GM12878 (cell line): ENCODE measurements at regions not wholly inside any gene's neighbourhood (a gene's known extent, or its start where the extent isn't known, plus 50 kb on each side); places are given as distances from the start of the nearest gene placed in this dataset.

Source experiments
- ATAC-seq: fragments of 200-7000 bp; cut with Tn5 transposase; 3 replicates; pipeline ENCODE4 v1.9.1; 2020; ENCODE audit warnings: mild to moderate bottlenecking, moderate library complexity
- BruUV-seq: library from RNA; stranded (reverse); fragments of 400-500 nt; replicated peaks from 2 replicates; lab custom pipeline; 2021; lab: Mats Ljungman, UMichigan
- CTCF ChIA-PET: fragments of 300-600 bp; sonication (Branson Sonifier 250); formaldehyde crosslinking; extraction: SDS; loops from one replicate; lab custom pipeline; 2021; ENCODE audit warnings: inconsistent platforms; lab: Yijun Ruan, JAX
- POLR2A ChIA-PET: fragments of 350-600 bp; formaldehyde crosslinking; extraction: SDS; loops from one replicate; lab custom pipeline; 2021; ENCODE audit warnings: inconsistent platforms; lab: Charles Lee
- RAD21 ChIA-PET: fragments of 300-600 bp; sonication (Branson Sonifier 250); formaldehyde crosslinking; loops from one replicate; lab custom pipeline; 2023; ENCODE audit warnings: antibody characterized with exemption; ENCODE audit not compliant: unreplicated experiment; lab: Charles Lee
- SMC1A ChIA-PET: fragments of 300-600 bp; sonication (Branson Sonifier 250); formaldehyde crosslinking; loops from one replicate; lab custom pipeline; 2023; ENCODE audit not compliant: unreplicated experiment, uncharacterized antibody; lab: Charles Lee
- DNase-seq: peaks from one replicate; pipeline ENCODE4 v3.0.0-alpha.2; 2011; ENCODE audit warnings: low read depth, low spot score
- FAIRE-seq: peaks from 3 replicates; lab custom pipeline; 2011; peaks lifted over from hg19 to GRCh38; lab: Jason Lieb, UNC
- H2AFZ ChIP-seq: 2 replicates; pipeline ENCODE4 v1.6.0; 2011; ENCODE audit warnings: low read depth, low read length, control low read depth; ENCODE audit not compliant: control insufficient read depth
- H3K27ac ChIP-seq: 2 replicates; pipeline ENCODE4 v1.5.1; 2011; ENCODE audit warnings: control low read depth; ENCODE audit not compliant: control insufficient read depth, insufficient read depth
- H3K27me3 ChIP-seq, 2 experiments: replicated peaks in 1 of 2; 2 replicates each; pipeline versions ENCODE4 v1.6.0 to v1.6.1; 2011; ENCODE audit warnings: low read length in 1 of 2; ENCODE audit not compliant: control insufficient read depth in 2 of 2, insufficient read depth in 2 of 2
- H3K36me3 ChIP-seq, 2 experiments: 2 replicates each; pipeline ENCODE4 v1.5.1; 2011; ENCODE audit warnings: low read length in 1 of 2; ENCODE audit not compliant: control insufficient read depth in 2 of 2, insufficient read depth in 2 of 2
- H3K4me1 ChIP-seq: 2 replicates; pipeline ENCODE4 v1.6.1; 2011; ENCODE audit warnings: mild to moderate bottlenecking, low read length, moderate library complexity, mixed read lengths; ENCODE audit not compliant: control insufficient read depth, insufficient read depth
- H3K4me2 ChIP-seq: 2 replicates; pipeline ENCODE4 v1.6.0; 2011; ENCODE audit warnings: control low read depth; ENCODE audit not compliant: control insufficient read depth, insufficient read depth
- H3K4me3 ChIP-seq: fragments of 200-600 bp; sonication (generic); 2 replicates; pipeline ENCODE4 v1.5.1; 2016
- H3K79me2 ChIP-seq: 2 replicates; pipeline ENCODE4 v1.6.0; 2011; ENCODE audit warnings: low read length; ENCODE audit not compliant: control insufficient read depth, insufficient read depth
- H3K9ac ChIP-seq: 2 replicates; pipeline ENCODE4 v1.8.0; 2011; ENCODE audit warnings: low read length, control low read depth, mixed read lengths; ENCODE audit not compliant: control insufficient read depth, insufficient read depth
- H3K9me3 ChIP-seq: replicated peaks from 3 replicates; pipeline ENCODE4 v1.5.1; 2011; ENCODE audit warnings: mild to moderate bottlenecking, low read length; ENCODE audit not compliant: control insufficient read depth, insufficient read depth
- H4K20me1 ChIP-seq: 2 replicates; pipeline ENCODE4 v1.6.0; 2011; ENCODE audit not compliant: control insufficient read depth, insufficient read depth
- CBFB ChIP-seq: IDR thresholded peaks from 2 replicates; pipeline ENCODE4 v1.6.1; 2016; ENCODE audit warnings: antibody characterized with exemption, low read depth
- CBX3 ChIP-seq: fragments of 200-600 bp; sonication (generic); IDR thresholded peaks from 2 replicates; pipeline ENCODE4 v1.6.1; 2016; ENCODE audit warnings: low read depth, borderline replicate concordance
- DPF2 ChIP-seq: fragments of 450-650 bp; IDR thresholded peaks from 2 replicates; pipeline ENCODE4 v1.6.1; 2017; ENCODE audit warnings: mild to moderate bottlenecking
- MTA3 ChIP-seq: IDR thresholded peaks from 2 replicates; pipeline ENCODE4 v1.6.1; 2012; ENCODE audit warnings: low read length, inconsistent platforms, borderline replicate concordance
- NR2F1 ChIP-seq: fragments of 450-650 bp; conservative IDR thresholded peaks from 2 replicates; pipeline ENCODE4 v1.6.1; 2017; ENCODE audit warnings: mild to moderate bottlenecking
- PAX5 ChIP-seq: IDR thresholded peaks from 2 replicates; pipeline ENCODE4 v1.6.1; 2011; ENCODE audit warnings: low read depth, low read length, borderline replicate concordance
- STAT3 ChIP-seq: IDR thresholded peaks from 2 replicates; pipeline ENCODE4 v1.6.1; 2011; ENCODE audit warnings: low read depth, low read length, improper control_type of control experiment
- WGBS: methylation state at CpG from one replicate; pipeline ENCODE4 v1.1.6; 2016; ENCODE audit warnings: low lambda C conversion rate; ENCODE audit not compliant: insufficient replicate concordance, insufficient coverage; ENCODE audit errors: missing lambda C conversion rate; 5-methylcytosine and 5-hydroxymethylcytosine counted together
- in situ Hi-C: fragments of 300-500 bp; cut with MboI; formaldehyde crosslinking; loops from 9 replicates; pipeline ENCODE4 v1.14.3; 2018; ENCODE audit warnings: mixed read lengths
- intact Hi-C: fragments of 100-400 bp; cut with micrococcal nuclease; formaldehyde crosslinking; loops from one replicate; pipeline ENCODE4 v1.14.2; 2022; ENCODE audit not compliant: unreplicated experiment
- TF ChIP-seq, protein P1 (sequence below): fragments of 450-650 bp; IDR thresholded peaks from 2 replicates; pipeline ENCODE4 v1.6.1; 2017; ENCODE audit warnings: mild to moderate bottlenecking

- no peak for FAIRE-seq
- no peaks in the 10 kb centered on the region for H4K20me1 ChIP-seq
- H3K4me3 ChIP-seq, result no peak overlapping the region
- H2AFZ ChIP-seq, result no peak overlapping the region
- ChIA-PET CTCF (no interaction called here), SMC1A (no interaction called here), POLR2A (no interaction called here), RAD21 (no interaction called here)
- no peak for DNase-seq
- ATAC-seq, result no peak
- TF ChIP-seq CBX3 (no peak), STAT3 (no peak), NR2F1 (no peak), MTA3 (no peak), CBFB (no peak), PAX5 (no peak), DPF2 (no peak)
- TF ChIP-seq, protein P1, sequence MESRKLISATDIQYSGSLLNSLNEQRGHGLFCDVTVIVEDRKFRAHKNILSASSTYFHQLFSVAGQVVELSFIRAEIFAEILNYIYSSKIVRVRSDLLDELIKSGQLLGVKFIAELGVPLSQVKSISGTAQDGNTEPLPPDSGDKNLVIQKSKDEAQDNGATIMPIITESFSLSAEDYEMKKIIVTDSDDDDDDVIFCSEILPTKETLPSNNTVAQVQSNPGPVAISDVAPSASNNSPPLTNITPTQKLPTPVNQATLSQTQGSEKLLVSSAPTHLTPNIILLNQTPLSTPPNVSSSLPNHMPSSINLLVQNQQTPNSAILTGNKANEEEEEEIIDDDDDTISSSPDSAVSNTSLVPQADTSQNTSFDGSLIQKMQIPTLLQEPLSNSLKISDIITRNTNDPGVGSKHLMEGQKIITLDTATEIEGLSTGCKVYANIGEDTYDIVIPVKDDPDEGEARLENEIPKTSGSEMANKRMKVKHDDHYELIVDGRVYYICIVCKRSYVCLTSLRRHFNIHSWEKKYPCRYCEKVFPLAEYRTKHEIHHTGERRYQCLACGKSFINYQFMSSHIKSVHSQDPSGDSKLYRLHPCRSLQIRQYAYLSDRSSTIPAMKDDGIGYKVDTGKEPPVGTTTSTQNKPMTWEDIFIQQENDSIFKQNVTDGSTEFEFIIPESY, result no peak
- in situ Hi-C loops (no loop called here), intact Hi-C loops (no loop called here)
- H3K9ac ChIP-seq, result no peak overlapping the region
- no peaks in the 10 kb centered on the region for H3K9me3 ChIP-seq
- H3K36me3 ChIP-seq, result no peaks in the 10 kb centered on the region
- H3K4me1 ChIP-seq, result no peaks in the 10 kb centered on the region
- H3K4me2 ChIP-seq, result no peak overlapping the region
- H3K79me2 ChIP-seq, result no peaks in the 10 kb centered on the region
- H3K27me3 ChIP-seq, result no peaks in the 10 kb centered on the region; a peak in 2 of 4 replicates
- BruUV-seq, result no TSS peak
- 0% methylated on average over 2 of the region's 2 CpGs for WGBS
- no peak overlapping the region for H3K27ac ChIP-seq
Observed at GRCh38 chr10:78555128-78555527, 513.6 kb upstream of the ZMIZ1 start.
